DOHH2 (cell line): ENCODE measurements at regions not wholly inside any gene's neighbourhood (a gene's known extent, or its start where the extent isn't known, plus 50 kb on each side); places are given as distances from the start of the nearest gene placed in this dataset.

Experiments
- EZH2phosphoT487 ChIP-seq: fragments of 200-600 bp; sonication (generic); IDR thresholded peaks from 2 replicates; pipeline ENCODE4 v1.6.1; 2017; ENCODE audit warnings: borderline replicate concordance, mild to moderate bottlenecking, antibody characterized with exemption, low read length, moderate library complexity, mixed read lengths
- TF ChIP-seq, protein P1 (sequence below): fragments of 200-600 bp; sonication (generic); IDR thresholded peaks from one replicate; pipeline ENCODE4 v1.5.1; 2014; ENCODE audit warnings: antibody characterized with exemption, mild to moderate bottlenecking, low read depth, low read length; ENCODE audit not compliant: poor library complexity, severe bottlenecking

DNA sequence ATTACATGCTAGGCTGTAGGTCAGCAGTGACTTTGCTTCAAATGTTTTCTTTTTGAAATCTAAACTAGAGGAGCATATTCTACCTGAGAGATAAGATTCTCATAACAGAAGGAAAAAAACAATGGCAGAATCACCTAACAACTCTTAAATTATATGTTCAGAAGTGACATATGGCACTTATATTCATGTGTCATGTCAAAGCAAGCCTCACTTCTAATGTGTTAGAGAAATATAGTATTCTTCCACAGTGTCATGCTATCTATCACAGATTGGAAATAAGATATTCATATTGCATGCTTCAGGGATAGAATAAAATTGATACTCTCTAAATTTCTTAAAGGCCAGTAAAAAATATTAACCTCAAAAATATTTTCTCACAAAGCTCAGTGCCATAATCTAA, 874.6 kb upstream of the PRMT6 start:
- TF ChIP-seq, protein P1, sequence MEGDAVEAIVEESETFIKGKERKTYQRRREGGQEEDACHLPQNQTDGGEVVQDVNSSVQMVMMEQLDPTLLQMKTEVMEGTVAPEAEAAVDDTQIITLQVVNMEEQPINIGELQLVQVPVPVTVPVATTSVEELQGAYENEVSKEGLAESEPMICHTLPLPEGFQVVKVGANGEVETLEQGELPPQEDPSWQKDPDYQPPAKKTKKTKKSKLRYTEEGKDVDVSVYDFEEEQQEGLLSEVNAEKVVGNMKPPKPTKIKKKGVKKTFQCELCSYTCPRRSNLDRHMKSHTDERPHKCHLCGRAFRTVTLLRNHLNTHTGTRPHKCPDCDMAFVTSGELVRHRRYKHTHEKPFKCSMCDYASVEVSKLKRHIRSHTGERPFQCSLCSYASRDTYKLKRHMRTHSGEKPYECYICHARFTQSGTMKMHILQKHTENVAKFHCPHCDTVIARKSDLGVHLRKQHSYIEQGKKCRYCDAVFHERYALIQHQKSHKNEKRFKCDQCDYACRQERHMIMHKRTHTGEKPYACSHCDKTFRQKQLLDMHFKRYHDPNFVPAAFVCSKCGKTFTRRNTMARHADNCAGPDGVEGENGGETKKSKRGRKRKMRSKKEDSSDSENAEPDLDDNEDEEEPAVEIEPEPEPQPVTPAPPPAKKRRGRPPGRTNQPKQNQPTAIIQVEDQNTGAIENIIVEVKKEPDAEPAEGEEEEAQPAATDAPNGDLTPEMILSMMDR = no peak
- no peak for TF ChIP-seq EZH2phosphoT487
